ENCODE measurements at regions not wholly inside any gene's neighbourhood (a gene's known extent, or its start where the extent isn't known, plus 50 kb on each side); places are given as distances from the start of the nearest gene placed in this dataset.

GRCh38 chr13:91074091-91074490 lies 273.4 kb upstream of the MIR17HG start:
- Histone ChIP-seq H2AK9ac (replicated peaks; ENCODE audit: low read depth, low read length, poor library complexity) (no peak overlapping the region), H4K8ac (ENCODE audit: low read depth in 2 of 2, low read length in 2 of 2) (no peak overlapping the region), H2BK20ac (ENCODE audit: low read depth, low read length) (no peak overlapping the region), H3K4me1 (ENCODE audit: control insufficient read depth, insufficient read depth, low read length) (no peaks in the 10 kb centered on the region), H2AFZ (replicated peaks; ENCODE audit: low read length, poor library complexity) (no peak overlapping the region), H3K4ac (ENCODE audit: low read depth, low read length) (no peak overlapping the region), H3K14ac (replicated peaks; ENCODE audit: low read depth, low read length) (no peak overlapping the region), H4K5ac (ENCODE audit: low read depth, low read length) (no peak overlapping the region), H4K20me1 (ENCODE audit: insufficient read depth, low read length) (no peaks in the 10 kb centered on the region), H3K4me2 (ENCODE audit: low read depth, low read length) (no peak overlapping the region), H2BK120ac (ENCODE audit: low read depth, low read length) (no peak overlapping the region), H3K27ac (ENCODE audit: insufficient read depth, low read length) (no peak overlapping the region), H3K9ac (ENCODE audit: low read depth, low read length) (no peak overlapping the region), H3K18ac (ENCODE audit: low read depth, low read length) (no peak overlapping the region), H3K56ac (ENCODE audit: extremely low read depth, insufficient read depth, low read length) (no peak overlapping the region), H3K36me3 (ENCODE audit: control insufficient read depth, insufficient read depth, low read length) (no peaks in the 10 kb centered on the region), H3K79me1 (ENCODE audit: low read depth in 1 of 2, low read length in 2 of 2) (no peaks in the 10 kb centered on the region), H3K9me1 (ENCODE audit: insufficient read depth, low read length) (no peaks in the 10 kb centered on the region), H3K23ac (ENCODE audit: low read depth, low read length) (no peak overlapping the region), H2BK15ac (ENCODE audit: low read depth, low read length) (no peak overlapping the region), H3K27me3 (ENCODE audit: control insufficient read depth, insufficient read depth, low read length) (no peaks in the 10 kb centered on the region), H4K91ac (ENCODE audit: insufficient read depth, low read depth, low read length) (no peak overlapping the region), H2BK5ac (ENCODE audit: low read depth, low read length, poor library complexity, severe bottlenecking) (no peak overlapping the region), H2AK5ac (ENCODE audit: low read depth, low read length) (no peak overlapping the region), H3K9me3 (ENCODE audit: control insufficient read depth, insufficient read depth, low read length) (no peaks in the 10 kb centered on the region), H3K4me3 (ENCODE audit: insufficient read depth, low read depth, low read length) (no peak overlapping the region)
- POLR2A ChIA-PET (ENCODE audit: unreplicated experiment), result no interaction called here
- CTCF ChIA-PET, result no interaction called here
- no CpG with 5 or more reads among the region's 2 CpGs for WGBS, 2 experiments (ENCODE audit: extremely low coverage in 2 of 2, insufficient read length in 1 of 2)
- in situ Hi-C loops (cut with MboI; ENCODE audit: low sequenced_read_pairs), result no loop called here
- DNase-seq, result no peak
- ATAC-seq (ENCODE audit: low read depth), result no peak
- TF ChIP-seq MAFK (IDR thresholded peaks at IDR 0.05; ENCODE audit: low read depth, low read length), result no peak
- no TSS peak for BruUV-seq (replicated peaks)
- intact Hi-C loops (cut with micrococcal nuclease), result no loop called here
- dilution Hi-C loops (cut with HindIII; ENCODE audit: low sequenced_read_pairs, unreplicated experiment), result no loop called here

Data from IMR-90 (cell line).